Omental fat pad (tissue), 3 donors: ENCODE measurements at regions not wholly inside any gene's neighbourhood (a gene's known extent, or its start where the extent isn't known, plus 50 kb on each side); places are given as distances from the start of the nearest gene placed in this dataset.

Experiments
- ATAC-seq: fragments of 150-250 bp; one replicate; pipeline ENCODE4 v1.9.1; 2016; ENCODE audit warnings: mild to moderate bottlenecking, moderate library complexity; ENCODE audit not compliant: low FRiP score
- DNase-seq: peaks from one replicate; pipeline ENCODE4 v3.0.0-alpha.2; 2019; ENCODE audit warnings: low spot score
- CTCF ChIP-seq, 3 donors: fragments of 450-650 bp; IDR thresholded peaks; one replicate each; pipeline ENCODE4 v1.5.1; 2016 to 2017; ENCODE audit warnings: antibody characterized with exemption in 3 of 3, mild to moderate bottlenecking in 3 of 3, moderate library complexity in 2 of 3

DNA sequence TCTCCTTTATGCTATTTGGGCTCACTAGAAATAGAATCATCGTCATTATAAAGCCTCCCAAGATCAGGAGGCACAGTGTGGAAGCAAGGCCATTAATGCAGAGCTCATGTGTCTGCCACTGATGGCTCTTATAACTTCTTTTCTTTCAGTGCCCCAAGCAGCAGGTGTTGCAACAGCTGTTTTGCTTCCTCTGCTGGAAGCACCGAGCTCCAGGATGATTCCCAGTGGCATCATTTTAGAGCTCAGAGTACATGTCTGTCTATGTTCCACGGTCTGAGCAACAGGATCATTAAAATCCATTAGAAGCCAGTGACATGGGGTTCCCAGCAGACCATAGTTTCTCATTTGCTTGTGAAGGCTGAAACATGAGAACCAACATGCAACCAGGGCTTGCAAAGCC lies 803.0 kb upstream of the FAT3 start:
- no peak for TF ChIP-seq CTCF (IDR thresholded peaks at IDR 0.05)
- ATAC-seq (no peak), DNase-seq (no peak)

- DNase-seq: no peak
- no peak for ATAC-seq
- TF ChIP-seq CTCF (IDR thresholded peaks at IDR 0.05): no peak
Measured at GRCh38 chr11:91407842-91408241, 816.8 kb upstream of the FAT3 start.

DNA sequence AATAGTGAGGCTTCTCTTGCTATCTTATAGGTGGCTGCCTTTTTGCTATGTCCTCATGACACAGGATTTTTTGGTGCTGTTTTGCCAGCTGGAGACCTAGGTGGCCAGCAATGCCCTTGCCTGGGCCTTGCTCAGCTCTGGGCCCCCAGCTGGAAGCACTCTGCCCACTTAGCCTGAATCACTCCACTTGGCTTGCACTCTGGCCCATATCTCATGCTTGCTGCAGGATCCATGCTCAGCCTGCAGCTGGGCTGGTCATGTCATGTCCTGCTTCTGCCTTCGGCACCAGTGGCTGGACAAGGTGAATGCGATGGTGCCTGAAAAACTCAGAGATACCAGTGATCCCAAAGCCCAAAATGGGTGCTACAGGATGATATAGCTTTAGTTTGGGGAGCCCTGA lies 818.6 kb upstream of the FAT3 start:
- TF ChIP-seq CTCF (IDR thresholded peaks at IDR 0.05): no peak
- ATAC-seq (no peak), DNase-seq (no peak)

- no peak for TF ChIP-seq CTCF (IDR thresholded peaks at IDR 0.05)
- no peak for ATAC-seq
- no peak for DNase-seq
Measured at GRCh38 chr11:91404344-91404743, 820.3 kb upstream of the FAT3 start.

GRCh38 chr11:91397134-91397468 lies 827.5 kb upstream of the FAT3 start:
- DNase-seq: no peak
- TF ChIP-seq CTCF (IDR thresholded peaks at IDR 0.05): no peak
- ATAC-seq: no peak

DNA sequence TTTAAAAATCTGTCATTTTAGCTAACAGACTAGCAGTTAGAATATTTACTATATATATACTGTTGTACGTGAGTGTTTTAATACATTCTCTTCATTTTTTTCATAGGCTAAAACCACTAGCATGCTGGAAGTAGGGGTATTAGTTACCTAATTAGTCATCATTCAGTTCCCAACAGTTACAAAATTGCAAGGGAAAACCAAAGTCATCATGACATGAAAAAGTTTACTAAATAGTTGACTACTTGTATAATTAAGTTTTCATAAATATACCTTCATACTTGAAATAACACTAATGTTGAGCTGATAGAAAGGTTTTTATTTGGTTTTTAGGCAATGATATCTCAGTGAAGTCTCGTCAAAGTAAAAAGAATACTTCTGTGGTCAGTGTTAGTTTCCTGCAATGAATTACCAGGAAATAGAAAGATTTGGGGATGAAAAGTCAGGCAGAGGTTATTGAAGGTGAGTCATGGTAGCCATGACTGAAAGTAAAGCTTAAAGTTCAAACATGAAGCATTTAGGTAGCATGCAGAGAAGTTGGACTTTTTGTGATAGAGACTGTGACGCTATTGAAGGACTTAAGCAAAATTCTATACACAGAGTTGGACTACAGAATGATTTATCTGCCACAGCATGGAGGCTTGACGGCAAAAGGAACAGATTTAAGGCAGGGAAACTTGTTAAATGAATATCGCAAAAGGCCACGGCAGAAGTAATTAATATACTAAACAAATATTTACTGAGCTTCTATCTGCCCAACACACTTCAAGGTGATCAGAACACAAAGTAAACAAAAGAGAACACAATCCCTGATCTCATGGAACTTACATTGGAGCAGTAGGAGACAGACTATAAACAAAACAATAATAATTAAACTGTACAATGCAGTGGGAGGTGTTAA lies 828.1 kb upstream of the FAT3 start:
- no peak for DNase-seq
- ATAC-seq: no peak
- no peak for TF ChIP-seq CTCF (IDR thresholded peaks at IDR 0.05)

- ATAC-seq (no peak), DNase-seq (no peak)
- TF ChIP-seq CTCF (IDR thresholded peaks at IDR 0.05): no peak
Measured at GRCh38 chr11:91394727-91395414, 829.7 kb upstream of the FAT3 start.
